ENCODE measurements at regions not wholly inside any gene's neighbourhood (a gene's known extent, or its start where the extent isn't known, plus 50 kb on each side); places are given as distances from the start of the nearest gene placed in this dataset.
A peak's percentile ranks its signal among the peaks of the same experiment; 100 is the strongest.

- DNase-seq (ENCODE audit: low read depth), result no peak
- H3K4me3 ChIP-seq (ENCODE audit: low read depth, low read length), result no peak overlapping the region
- TF ChIP-seq, protein P1, sequence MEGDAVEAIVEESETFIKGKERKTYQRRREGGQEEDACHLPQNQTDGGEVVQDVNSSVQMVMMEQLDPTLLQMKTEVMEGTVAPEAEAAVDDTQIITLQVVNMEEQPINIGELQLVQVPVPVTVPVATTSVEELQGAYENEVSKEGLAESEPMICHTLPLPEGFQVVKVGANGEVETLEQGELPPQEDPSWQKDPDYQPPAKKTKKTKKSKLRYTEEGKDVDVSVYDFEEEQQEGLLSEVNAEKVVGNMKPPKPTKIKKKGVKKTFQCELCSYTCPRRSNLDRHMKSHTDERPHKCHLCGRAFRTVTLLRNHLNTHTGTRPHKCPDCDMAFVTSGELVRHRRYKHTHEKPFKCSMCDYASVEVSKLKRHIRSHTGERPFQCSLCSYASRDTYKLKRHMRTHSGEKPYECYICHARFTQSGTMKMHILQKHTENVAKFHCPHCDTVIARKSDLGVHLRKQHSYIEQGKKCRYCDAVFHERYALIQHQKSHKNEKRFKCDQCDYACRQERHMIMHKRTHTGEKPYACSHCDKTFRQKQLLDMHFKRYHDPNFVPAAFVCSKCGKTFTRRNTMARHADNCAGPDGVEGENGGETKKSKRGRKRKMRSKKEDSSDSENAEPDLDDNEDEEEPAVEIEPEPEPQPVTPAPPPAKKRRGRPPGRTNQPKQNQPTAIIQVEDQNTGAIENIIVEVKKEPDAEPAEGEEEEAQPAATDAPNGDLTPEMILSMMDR (IDR thresholded peaks at IDR 0.05; ENCODE audit: insufficient read depth, low read length), result no peak
These were observed 58.5 kb upstream of the FNDC1 start for GRCh38 chr6:159110748-159111147.

DNA sequence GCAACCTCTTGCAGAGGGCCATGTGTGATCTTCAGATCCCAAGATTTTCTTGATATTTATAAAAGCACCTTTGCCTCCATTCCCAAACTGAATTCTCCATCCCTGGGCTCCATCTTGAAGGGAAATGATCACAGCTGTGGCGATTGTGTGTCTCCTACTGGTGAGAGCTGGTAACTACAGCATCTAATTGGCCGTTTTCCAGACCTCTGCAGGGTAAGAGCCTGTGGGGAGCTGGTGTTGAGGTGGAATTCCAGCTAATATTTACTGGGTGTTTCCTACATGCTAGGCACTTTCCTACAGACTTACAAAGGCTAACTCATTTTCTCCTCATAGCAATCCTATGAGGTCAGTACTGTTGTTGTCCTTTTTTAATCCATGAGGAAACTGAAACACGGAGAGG lies 59.2 kb upstream of the FNDC1 start:
- no peak overlapping the region for H3K4me3 ChIP-seq (ENCODE audit: low read depth, low read length)
- peak; percentile 46 for DNase-seq (ENCODE audit: low read depth)
- TF ChIP-seq, protein P1 (IDR thresholded peaks at IDR 0.05; ENCODE audit: insufficient read depth, low read length), result peak; percentile 69

DNA sequence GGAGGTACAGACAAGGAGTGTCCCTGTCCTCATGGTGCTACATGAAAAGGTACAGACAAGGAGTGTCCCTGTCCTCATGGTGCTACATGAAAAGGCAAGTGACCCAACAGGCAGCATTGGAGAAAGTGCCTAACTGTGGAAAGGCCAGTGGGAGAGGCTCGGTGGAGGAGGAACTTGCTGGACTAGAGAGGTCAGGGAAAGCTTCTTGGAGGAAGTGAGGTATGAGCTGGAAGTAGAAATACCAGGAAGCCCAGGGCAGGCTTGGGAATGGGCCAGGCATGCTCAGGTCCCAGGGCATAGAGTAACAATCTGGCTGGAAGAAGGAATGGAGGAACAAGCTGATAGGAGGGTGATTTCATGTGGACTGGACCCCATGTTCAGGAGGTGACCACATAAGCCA lies 59.8 kb upstream of the FNDC1 start:
- H3K4me3 ChIP-seq (ENCODE audit: low read depth, low read length), result no peak overlapping the region
- TF ChIP-seq, protein P1 (IDR thresholded peaks at IDR 0.05; ENCODE audit: insufficient read depth, low read length), result no peak
- no peak for DNase-seq (ENCODE audit: low read depth)

GRCh38 chr6:159108426-159108985 lies 60.7 kb upstream of the FNDC1 start:
- DNase-seq (ENCODE audit: low read depth), result no peak
- no peak overlapping the region for H3K4me3 ChIP-seq (ENCODE audit: low read depth, low read length)
- TF ChIP-seq, protein P1 (IDR thresholded peaks at IDR 0.05; ENCODE audit: insufficient read depth, low read length), result no peak

DNA sequence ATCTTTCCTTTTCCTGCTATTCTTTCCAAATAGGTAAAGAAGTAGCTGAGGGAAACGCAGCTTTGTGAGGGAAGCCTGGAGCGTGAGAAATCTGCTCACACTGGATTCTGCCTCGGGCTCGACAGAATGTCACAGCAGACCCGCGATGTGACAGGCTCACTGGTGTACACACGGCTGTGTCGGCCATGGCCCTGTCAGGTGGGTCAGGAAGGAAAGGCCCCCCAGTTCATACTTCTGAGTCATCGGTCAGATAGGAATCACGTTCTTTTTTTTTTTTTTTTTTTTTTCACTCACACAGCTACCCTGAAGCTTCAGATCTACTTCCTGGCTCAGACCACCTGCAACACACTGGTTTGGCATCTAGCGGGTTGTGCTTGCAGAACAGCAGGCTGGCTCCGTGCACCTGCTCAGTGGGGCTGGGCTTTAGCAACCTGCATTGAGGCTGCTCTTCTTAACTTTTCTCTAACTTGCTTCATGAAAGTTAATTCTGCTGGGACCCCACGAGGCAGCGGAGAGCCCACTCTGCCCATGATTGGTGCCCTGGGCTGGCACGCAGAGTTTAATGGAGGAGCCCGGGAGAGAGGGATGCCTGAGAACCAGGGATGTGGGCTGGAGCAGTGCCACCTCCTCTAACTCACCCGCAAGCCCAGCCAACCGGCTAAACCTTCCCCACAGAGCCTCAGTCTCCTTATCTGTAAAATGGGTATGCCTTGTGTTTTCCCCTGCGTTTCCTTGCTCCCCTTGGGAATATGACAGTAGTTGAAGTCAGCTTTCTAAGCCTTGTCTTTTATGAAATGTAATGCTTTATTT lies 61.5 kb upstream of the FNDC1 start:
- no peak overlapping the region for H3K4me3 ChIP-seq (ENCODE audit: low read depth, low read length)
- TF ChIP-seq, protein P1 (IDR thresholded peaks at IDR 0.05; ENCODE audit: insufficient read depth, low read length), result no peak
- DNase-seq (ENCODE audit: low read depth), result no peak

GRCh38 chr6:159106627-159107241 lies 61.9 kb upstream of the TAGAP start:
- DNase-seq (ENCODE audit: low read depth), result peak; percentile 60
- TF ChIP-seq, protein P1 (IDR thresholded peaks at IDR 0.05; ENCODE audit: insufficient read depth, low read length), result no peak

More at GRCh38 chr6:159106627-159107241, 61.9 kb upstream of the TAGAP start:
- H3K4me3 ChIP-seq (ENCODE audit: low read depth, low read length), result no peak overlapping the region

Measured in fibroblast of the aortic adventitia (primary cell).